GM18907 (cell line): ENCODE measurements at regions not wholly inside any gene's neighbourhood (a gene's known extent, or its start where the extent isn't known, plus 50 kb on each side); places are given as distances from the start of the nearest gene placed in this dataset.

Experiments
- ATAC-seq: cut with Tn5 transposase; IDR thresholded peaks from one replicate; pipeline ENCODE4 v1.9.1; 2021; ENCODE audit warnings: mild to moderate bottlenecking, moderate library complexity; ENCODE audit not compliant: unreplicated experiment

DNA sequence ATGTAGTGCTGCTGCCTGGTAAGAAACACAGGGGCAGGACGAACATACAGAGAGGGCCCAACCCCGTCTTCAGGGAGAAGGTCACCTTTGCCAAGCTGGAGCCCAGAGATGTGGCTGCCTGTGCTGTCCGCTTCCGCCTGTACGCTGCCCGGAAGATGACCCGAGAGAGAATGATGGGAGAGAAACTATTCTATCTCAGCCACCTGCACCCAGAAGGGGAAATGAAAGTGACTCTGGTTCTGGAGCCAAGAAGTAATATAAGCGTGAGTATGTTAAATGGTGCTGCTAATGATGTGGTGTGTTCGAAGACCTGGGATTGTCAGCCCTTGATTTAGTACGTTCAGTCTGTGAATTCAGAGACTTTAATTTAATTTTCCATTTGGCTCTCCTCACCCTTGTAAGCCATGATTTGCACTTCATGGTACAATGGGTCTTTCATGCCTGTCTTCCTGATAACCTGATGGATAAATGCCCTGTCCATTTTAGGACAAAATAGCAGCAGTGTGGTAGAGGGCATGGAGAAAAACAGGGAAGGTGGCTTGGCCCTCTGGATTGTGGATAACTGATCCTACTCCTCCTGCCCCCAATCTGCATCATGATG is 318.9 kb downstream of the SNAPC1 start:
- peak; percentile 96 for ATAC-seq

DNA sequence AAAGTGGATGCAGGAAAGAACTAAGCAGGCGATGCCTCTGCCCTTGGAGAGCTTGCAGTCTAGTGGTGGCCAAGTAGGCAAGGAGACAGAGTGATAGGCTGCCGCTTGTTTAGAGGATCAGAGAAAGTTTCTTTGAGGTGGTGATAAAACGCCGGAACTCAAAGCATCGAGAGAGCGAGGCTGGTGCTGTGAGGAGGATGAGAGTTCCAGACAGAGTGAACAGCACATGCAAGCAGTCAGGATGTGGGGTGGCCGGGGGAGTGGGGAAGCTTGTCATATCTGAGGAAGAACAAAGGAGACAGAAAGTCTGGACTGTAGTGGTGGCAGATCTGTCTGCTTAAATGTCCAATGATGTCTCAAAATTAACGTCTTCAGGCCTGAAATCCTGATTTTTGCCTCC is 319.7 kb downstream of the SNAPC1 start:
- ATAC-seq, result no peak

DNA sequence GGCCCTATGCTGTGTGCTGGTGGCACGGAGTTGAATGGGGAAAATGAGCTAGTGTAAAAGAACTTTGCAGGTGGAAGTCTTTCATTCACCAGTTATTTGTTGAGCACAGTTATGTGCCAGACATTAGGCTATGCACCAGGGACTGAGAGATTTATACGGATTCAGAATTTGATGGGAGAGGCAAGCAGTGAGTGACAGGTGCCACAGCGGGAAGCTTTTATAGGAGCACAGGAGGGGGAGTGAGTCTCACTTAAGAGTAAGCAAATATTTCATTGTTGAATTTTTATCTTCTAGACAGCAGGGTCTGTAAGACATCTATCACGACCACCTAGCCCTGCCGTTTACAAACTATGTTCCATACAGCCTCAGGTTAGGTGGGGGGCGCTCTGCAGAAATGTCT is 320.6 kb downstream of the SNAPC1 start:
- no peak for ATAC-seq

DNA sequence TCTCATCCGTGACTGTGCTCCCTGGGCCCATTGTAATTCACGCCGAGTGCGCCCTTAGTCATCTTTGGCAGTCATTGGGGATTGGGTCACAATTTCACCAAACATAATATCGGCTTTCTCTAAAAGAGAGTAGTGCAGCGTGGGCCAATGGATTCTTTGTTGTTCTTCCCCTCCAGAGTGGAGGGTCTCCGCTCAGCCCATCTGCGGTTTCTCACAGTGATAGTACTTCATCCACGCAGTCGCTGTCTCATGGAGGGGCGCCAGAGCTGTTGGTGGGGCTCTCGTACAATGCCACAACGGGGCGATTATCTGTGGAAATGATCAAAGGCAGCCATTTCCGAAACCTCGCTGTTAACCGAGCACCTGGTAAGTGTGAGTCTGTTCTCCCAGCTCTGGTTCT is 321.8 kb downstream of the SNAPC1 start:
- ATAC-seq, result no peak

DNA sequence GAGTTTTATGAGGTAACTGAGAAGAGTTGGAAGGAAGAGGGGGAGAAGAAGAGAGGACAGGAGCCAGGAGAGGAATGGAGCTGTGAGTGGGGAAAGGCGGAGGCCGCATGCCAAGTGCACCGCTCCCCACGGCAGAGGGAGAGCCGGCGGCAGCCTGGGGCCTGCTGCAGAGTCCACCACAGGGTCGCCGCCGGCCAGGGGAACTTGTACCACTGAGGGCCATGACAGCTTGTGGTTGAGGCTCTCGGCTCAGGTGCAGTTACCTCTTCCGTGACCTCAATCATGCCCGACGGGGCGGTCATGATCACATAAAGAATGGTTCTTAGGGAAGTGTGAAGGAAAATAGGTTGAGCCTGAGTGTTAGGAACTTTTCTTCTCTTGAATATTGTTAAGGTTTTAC is 325.0 kb downstream of the SNAPC1 start:
- no peak for ATAC-seq

DNA sequence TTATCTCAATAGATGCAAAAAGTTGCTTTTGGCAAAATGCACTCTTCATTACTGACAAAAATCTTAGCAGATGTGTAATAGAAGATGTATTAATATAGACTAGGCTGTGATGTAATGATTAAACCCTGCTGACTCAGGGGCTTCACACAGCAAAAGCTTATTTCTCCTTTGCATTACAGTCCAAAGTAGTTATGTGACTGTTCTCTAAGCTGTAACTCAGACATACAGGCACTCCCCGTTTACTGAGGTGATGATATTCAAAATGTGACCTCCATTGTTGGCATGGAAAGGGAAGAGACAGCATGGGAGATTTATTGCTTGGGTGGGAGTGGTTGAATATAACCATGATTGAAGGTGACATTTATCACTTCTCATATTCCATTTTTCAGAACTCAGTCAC is 331.5 kb downstream of the SNAPC1 start:
- no peak for ATAC-seq

DNA sequence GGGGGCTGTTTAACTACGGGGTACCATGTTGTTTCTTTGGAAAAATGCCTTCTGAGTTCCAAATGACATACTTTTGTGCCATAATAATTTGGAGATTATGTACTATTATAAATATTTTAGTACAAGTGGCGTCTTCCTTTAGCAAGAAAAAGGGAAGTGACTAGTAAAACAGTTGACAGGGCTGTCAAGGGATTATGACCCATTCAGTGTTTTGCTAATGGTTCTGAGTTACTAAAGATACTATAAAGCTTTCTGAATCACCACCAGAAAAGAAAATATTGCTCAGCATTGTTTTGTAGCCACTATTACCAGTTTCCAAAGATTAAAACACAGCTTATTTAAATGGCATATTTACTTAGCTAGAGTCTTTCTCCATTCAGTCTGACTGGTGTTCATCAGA is 334.9 kb downstream of the SNAPC1 start:
- ATAC-seq, result no peak

DNA sequence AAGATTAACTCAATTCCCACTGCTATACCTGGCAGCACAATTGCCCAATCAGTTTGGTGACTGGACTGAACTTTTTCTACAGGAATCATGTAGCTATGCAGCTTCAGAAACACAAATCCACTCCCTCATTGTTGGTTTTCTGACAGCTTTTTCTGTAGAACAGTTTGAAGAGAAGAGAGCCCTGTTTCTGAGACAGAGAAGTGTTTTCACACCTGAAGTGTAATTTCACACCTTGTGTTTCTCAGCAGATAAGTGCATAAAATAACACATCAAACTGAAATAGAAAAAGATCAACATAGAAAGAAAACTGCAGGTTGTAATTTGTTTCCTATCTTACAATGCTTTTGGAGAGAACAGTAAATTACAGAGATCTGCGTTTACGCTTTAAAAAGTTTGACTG is 335.6 kb downstream of the SNAPC1 start:
- ATAC-seq, result no peak

DNA sequence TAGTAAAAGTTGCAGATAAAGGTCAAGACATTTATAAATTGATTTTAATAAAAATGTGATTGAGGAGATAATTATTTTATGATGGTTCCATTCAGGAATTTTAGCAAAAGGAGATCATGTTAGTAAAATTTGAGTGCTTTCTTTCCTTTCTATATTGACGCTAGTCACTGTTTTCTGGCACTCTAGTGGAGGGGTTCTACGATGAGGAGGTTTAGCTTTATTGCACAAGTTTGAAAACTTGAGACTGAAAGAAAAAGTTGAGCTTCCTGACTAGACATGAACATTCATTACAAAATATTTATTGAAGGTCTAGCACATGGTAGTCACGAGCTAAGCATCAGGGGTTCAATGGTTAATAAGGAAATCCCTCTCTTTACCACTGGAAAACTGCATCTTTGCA is 336.1 kb downstream of the SNAPC1 start:
- no peak for ATAC-seq

DNA sequence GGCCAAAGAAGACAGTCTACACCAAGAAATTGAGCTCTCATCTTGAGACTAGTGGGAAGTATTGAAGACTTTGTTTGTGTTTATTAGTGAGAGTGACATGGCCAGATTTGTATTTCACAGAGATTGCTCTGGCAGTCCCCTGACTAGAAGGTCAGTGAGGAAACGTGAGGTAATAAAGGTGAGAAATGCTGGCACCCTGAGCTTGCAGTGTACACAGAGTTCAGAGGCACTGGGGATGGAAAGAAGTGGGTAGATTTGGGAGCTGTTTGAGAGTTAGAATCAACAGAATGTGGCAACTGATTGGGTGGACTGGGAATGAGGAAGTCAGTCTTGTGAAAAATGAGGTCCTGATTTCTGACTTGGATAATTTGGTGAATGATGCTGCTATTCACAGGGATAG is 336.9 kb downstream of the SNAPC1 start:
- ATAC-seq, result no peak

DNA sequence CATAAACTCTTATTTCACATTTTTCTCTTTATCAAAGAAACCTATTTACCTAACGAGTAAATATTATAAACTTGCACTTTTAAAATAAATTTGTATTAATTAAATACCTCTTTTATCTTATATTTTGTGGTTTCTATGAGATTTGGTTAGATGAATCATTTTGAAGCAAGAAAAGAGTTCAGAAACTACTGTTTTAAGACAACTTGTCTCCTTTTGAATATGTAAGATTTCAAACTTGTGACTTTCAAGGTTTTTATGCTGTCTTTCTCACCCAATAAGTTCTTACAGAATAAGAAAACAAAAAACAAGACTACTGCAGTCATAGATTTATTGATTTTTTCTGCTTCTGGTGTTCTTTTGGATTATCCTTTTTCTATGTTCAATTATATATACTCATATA is 339.0 kb downstream of the SNAPC1 start:
- no peak for ATAC-seq

DNA sequence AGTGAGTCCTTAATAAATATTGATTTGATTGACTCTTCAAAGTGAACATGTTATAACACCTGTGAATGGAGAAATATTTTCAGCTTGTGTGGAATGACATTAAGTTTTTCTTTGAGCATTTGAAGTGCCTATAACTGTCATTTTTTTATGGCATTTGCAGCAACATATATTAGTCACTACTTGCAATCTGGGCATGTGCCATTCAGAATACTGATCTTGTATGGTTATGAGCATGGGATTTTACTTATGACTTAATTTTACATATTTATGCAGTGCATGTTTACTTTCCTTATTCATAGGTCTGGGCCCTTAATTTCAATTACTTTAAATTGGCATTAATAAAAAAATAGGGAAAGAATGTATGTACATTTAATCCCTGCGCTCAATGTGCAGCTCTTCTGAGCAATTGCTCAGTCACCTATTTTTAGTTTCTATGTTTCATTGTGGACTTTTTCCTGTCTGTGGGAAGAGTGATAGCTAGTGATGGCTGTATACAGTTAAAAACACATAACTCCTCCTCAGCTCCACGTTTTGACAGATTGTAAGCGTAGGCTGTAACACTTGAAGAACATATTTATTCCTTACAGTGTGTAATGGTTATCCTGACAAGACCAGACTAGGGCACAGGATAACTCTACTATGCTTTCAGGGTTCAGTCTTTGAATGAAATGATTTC is 339.6 kb downstream of the SNAPC1 start:
- ATAC-seq, result no peak

DNA sequence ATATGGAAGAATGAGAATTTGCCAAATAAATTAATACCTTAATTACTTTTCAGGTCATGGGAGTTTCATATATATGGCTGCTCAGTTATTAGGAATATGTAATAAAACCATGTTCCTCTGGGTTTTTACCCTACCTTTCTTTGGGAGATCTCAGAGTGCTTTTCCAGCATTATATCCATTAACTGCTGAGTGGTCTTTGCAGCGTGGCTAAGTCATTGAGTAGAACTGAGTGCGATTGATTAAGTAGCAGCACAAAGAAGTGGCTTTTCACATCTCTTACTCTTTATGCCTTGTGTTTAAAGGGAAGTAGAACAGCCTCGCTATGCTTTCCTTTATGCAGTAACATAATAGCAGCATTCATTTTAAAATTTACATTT is 340.1 kb downstream of the SNAPC1 start:
- ATAC-seq, result no peak

DNA sequence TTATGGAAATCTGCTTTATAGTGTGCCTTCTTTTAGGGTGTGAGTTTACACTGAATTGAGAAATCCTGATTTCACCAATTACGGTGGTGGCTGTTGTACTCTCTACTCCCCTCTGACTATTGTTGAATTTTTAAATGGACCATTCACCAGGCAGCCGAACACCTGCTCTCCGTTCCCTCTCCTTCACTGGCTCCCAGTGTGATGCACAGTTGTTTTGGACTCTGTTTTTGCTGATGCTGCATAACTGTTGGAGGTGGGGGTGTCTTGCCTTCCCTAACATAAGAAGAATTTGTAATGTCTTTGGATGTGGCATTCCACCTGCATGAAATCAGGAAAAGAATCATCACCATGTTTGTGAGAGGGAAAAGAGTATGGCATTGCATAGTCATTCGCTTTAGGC is 341.2 kb downstream of the SNAPC1 start:
- no peak for ATAC-seq

DNA sequence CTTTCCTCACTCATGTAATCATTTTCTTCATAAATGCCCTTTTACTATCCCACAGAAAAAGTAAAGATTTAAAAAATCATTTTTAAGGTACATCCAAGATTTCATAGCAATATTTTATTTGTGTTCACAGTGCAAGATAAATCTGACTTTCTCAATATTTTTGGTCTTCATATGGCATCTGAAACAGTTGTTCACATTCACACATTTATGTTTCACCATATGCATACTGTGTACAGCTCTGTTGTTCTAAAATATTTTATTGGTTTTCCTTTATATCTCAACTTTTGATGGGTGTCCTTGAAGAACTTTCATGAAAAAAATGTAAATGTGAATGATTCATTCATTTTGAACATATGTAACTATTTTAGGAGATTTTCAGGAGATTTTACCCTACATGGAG is 348.7 kb downstream of the SNAPC1 start:
- no peak for ATAC-seq

DNA sequence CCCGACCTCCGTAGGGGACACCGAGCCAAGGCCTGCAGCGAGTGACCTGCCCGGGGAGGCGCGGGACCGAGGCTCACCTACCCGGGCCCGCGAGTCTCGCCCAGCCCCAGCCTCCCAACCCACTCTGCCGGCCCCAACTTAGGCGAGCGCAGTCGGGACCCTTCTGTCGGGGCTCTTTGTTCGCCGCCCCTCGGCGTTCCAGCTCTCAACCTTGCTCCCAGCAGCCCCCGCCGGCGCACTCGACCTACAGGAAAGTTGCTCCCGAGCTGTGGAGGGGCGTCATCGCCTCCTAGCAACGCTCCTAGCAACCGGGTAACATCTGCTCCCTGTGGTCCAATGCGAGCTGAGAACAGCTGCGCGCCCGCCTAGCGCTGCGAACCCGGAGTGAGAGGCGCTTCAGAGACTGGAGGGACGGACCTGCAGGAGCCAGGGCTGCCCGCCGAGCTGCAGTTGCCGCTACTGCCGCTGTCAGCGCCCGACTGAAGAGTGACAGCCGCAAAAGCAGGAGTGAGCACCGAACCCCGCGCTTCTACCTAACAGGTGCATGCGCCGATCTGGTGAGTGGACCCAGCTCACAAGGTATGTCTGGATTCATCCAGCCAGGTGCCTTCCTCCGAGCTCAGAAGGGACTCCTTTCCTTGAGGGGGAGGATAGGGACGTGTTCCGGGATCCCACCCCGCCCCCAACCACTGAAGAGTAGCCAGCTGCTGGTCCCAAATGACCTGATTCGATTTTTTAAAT is 355.0 kb downstream of the SNAPC1 start:
- peak; percentile 96 for ATAC-seq

DNA sequence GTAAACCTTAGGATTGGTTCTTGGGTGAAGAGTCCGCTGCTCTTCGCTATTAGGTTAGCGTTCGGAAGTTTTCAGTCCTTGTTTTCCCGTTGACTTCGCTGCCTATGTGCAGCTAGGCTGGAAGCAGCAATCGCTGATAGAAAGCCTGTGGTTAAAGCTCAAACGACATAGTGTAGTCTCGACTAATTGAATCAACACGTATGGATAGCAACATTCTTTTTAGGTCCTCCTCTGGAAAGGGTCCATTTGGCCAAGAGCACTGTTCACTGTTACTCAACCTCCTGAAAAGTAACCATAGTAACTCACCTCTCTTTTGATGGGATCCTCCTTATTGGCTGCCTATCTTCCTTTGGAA is 355.5 kb downstream of the SNAPC1 start:
- ATAC-seq, result no peak

DNA sequence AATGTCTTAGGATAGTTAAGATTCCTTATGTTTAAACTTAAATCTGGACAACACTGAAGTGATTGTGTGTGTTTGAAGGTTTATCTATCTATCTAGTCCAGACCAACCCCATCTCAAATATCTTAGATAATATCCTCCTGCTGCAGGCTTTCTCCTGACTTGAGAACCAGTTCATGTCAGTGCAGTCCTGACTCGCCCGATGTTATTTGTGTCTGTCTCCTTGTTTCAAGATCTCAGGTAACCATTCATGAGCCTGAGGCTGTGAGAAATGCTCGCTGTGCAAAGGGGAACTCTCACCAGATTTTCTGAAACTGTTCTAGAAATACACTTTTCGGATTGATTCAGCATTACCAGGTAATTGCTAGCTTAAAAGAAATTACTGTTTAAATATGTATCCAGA is 356.2 kb downstream of the SNAPC1 start:
- no peak for ATAC-seq

DNA sequence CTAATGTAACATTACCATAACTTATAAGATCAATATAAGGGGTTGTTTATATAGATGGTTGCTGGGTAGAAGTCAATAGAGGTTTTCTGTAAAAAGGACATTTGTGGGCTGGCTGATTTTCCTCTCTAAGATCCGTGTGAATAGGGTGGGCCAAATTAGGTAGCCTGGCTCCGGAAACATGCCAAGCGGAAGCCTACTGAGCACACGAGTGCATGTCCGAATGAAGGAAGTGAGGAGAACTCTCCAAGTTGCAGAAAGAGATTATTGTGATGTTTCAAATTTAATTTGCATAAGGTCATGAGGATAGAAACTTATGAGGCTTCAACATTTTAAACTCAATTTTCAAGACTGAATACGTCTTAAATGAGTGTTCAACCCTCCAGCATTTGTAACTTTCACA is 356.7 kb downstream of the SNAPC1 start:
- ATAC-seq, result no peak

DNA sequence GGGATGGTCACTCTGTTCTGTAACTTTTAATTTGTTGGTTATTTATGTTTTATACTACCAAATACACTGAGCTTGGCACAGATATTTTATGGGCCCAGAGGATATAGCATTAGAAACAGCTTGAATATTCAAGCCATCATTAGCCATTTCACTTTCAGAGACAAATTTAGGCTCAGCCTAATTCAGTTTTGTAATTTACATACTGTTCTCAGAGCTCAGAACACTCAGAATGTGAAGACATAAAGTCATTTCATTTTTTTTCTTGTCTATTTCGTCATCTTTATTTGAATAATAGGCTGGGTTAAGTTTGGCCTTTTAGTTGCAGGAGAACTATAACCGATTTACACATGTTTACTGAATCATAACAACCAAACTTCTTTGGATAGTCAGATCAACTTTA is 361.7 kb downstream of the SNAPC1 start:
- no peak for ATAC-seq

DNA sequence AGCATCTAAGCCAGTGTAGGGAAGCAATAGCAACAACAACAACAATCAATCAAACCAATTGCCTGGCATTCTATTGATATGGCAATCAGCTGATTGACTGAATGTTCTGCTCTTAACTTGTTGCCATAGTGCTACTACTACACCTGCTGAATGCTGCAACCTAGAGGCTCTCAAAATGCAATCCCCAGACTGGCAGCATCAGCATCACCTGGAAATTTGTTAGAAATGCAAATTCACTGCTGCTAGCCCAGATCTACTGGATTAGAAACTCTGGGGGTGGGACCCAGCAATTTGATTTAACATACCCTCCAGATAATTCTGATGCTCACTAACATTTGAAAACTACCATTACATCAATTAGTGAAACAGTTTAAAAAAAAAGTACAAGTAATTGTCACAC is 363.6 kb downstream of the SNAPC1 start:
- ATAC-seq, result no peak

DNA sequence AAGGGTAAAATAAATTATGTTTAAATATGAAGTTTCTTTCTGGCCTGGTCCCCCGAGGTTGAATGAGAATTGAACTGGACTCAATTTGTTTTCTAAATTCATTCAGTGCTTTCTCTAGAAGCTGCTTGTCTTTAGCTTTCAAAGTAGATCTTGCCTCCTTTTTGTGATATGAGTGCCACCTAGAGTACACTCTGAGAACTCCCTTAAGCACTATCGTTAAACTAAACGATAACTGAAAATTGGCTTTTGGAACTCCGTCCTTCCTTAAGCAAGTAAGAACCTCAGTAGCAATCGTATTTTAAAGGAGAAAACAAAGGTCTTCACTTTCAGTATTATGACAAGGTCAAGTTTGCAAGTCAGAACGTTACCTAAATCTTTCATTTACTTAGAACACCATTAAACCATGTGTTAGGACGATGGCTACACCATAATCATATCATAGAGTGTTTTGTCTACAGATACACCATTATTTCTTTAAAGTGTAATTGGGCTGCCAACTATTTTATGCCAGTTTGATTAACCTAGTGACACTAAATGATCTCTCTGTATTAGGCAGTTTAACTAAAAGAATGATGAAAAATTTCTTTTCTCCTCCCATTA is 364.8 kb downstream of the SNAPC1 start:
- ATAC-seq, result peak; percentile 78
